Stromal cell of bone marrow (primary cell): ENCODE measurements at regions not wholly inside any gene's neighbourhood (a gene's known extent, or its start where the extent isn't known, plus 50 kb on each side); places are given as distances from the start of the nearest gene placed in this dataset.

Source experiments
- DNase-seq: peaks from one replicate; pipeline ENCODE4 v3.0.0-alpha.2; 2012; ENCODE audit warnings: low read depth

- DNase-seq = no peak
Observed at GRCh38 chr6:33863723-33864440, 60.1 kb upstream of the MLN start.

GRCh38 chr6:33863084-33863483 is 59.3 kb upstream of the MLN start:
- DNase-seq = no peak

GRCh38 chr6:33862536-33862935 is 58.7 kb upstream of the MLN start:
- no peak for DNase-seq

- no peak for DNase-seq
Observed at GRCh38 chr6:33861722-33862121, 57.9 kb upstream of the MLN start.

GRCh38 chr6:33860706-33861474 is 57.1 kb upstream of the MLN start:
- peak; percentile 70 for DNase-seq

GRCh38 chr6:33860006-33860405 is 56.2 kb upstream of the MLN start:
- no peak for DNase-seq

- no peak for DNase-seq
Observed at GRCh38 chr6:33858804-33859505, 55.2 kb upstream of the MLN start.

GRCh38 chr6:33857932-33858475 is 54.2 kb upstream of the MLN start:
- peak; percentile 42 for DNase-seq

GRCh38 chr6:33857093-33857931 is 53.5 kb upstream of the MLN start:
- no peak for DNase-seq

GRCh38 chr6:33856655-33857054 is 52.9 kb upstream of the MLN start:
- DNase-seq = no peak

- no peak for DNase-seq
Observed at GRCh38 chr6:33856031-33856590, 52.3 kb upstream of the MLN start.

GRCh38 chr6:33854572-33855030 is 50.8 kb upstream of the MLN start:
- no peak for DNase-seq

GRCh38 chr6:33853736-33854135 is 49.9 kb upstream of the MLN start:
- no peak for DNase-seq
